Lower lobe of right lung (tissue), 2 donors: ENCODE measurements at regions not wholly inside any gene's neighbourhood (a gene's known extent, or its start where the extent isn't known, plus 50 kb on each side); places are given as distances from the start of the nearest gene placed in this dataset.

Experiments
- ATAC-seq, 2 donors: fragments of 200-7000 bp; cut with Tn5 transposase; one replicate each; pipeline ENCODE4 v1.9.1; 2020 to 2022; ENCODE audit warnings: mild to moderate bottlenecking in 2 of 2, moderate library complexity in 2 of 2
- DNase-seq: peaks from one replicate; pipeline ENCODE4 v3.0.0-alpha.2; 2020
- H3K27ac ChIP-seq: fragments of 200-600 bp; one replicate; pipeline ENCODE4 v1.8.0; 2022
- H3K27me3 ChIP-seq: fragments of 200-600 bp; one replicate; pipeline ENCODE4 v1.8.0; 2022; ENCODE audit warnings: low read depth
- H3K36me3 ChIP-seq: fragments of 200-600 bp; one replicate; pipeline ENCODE4 v1.8.0; 2022; ENCODE audit warnings: mild to moderate bottlenecking
- H3K4me1 ChIP-seq: fragments of 200-600 bp; one replicate; pipeline ENCODE4 v1.8.0; 2022
- H3K4me3 ChIP-seq: fragments of 200-600 bp; one replicate; pipeline ENCODE4 v1.8.0; 2022; ENCODE audit warnings: mild to moderate bottlenecking
- H3K9me3 ChIP-seq: fragments of 200-600 bp; one replicate; pipeline ENCODE4 v1.8.0; 2022
- CTCF ChIP-seq: fragments of 200-600 bp; IDR thresholded peaks from one replicate; pipeline ENCODE4 v1.8.0; 2022; ENCODE audit warnings: antibody characterized with exemption, mild to moderate bottlenecking
- intact Hi-C: fragments of 100-400 bp; cut with DNase I; formaldehyde crosslinking; loops from one replicate; pipeline ENCODE4 v1.11.0; 2022
- donor health status: DM: no; HTN: yes; CAD: no; lungs with severe emphysema.

- Histone ChIP-seq H3K27me3 (no peaks in the 10 kb centered on the region), H3K4me1 (no peaks in the 10 kb centered on the region), H3K36me3 (no peaks in the 10 kb centered on the region), H3K9me3 (no peaks in the 10 kb centered on the region), H3K27ac (no peak overlapping the region), H3K4me3 (no peak overlapping the region)
- no peak for TF ChIP-seq CTCF
- intact Hi-C loops: no loop called here
- peak; percentile 59 to 72 for ATAC-seq
- no peak for DNase-seq
Measured at GRCh38 chr13:24605923-24606372, 74.3 kb upstream of the ATP12A start.

- Histone ChIP-seq H3K27me3 (no peaks in the 10 kb centered on the region), H3K36me3 (no peaks in the 10 kb centered on the region), H3K4me1 (no peaks in the 10 kb centered on the region), H3K9me3 (no peaks in the 10 kb centered on the region), H3K27ac (no peak overlapping the region), H3K4me3 (no peak overlapping the region)
- ATAC-seq: peak; percentile 14 to 27
- intact Hi-C loops: no loop called here
- no peak for TF ChIP-seq CTCF
- no peak for DNase-seq
Measured at GRCh38 chr13:24606486-24607170, 73.6 kb upstream of the ATP12A start.

- no peaks in the 10 kb centered on the region for H3K9me3 ChIP-seq
- DNase-seq (no peak), ATAC-seq (no peak)
- no peak overlapping the region for H3K27ac ChIP-seq
- no peaks in the 10 kb centered on the region for H3K36me3 ChIP-seq
- no peaks in the 10 kb centered on the region for H3K27me3 ChIP-seq
- no peaks in the 10 kb centered on the region for H3K4me1 ChIP-seq
- no peak overlapping the region for H3K4me3 ChIP-seq
- no peak for TF ChIP-seq CTCF
- intact Hi-C loops: no loop called here
Measured at GRCh38 chr13:24610956-24611355, 69.3 kb upstream of the ATP12A start.

GRCh38 chr13:24612726-24613125 is 67.5 kb upstream of the ATP12A start:
- ATAC-seq (no peak), DNase-seq (no peak)
- H3K27me3 ChIP-seq: no peaks in the 10 kb centered on the region
- no peaks in the 10 kb centered on the region for H3K36me3 ChIP-seq
- intact Hi-C loops: no loop called here
- no peak overlapping the region for H3K27ac ChIP-seq
- no peak overlapping the region for H3K4me3 ChIP-seq
- TF ChIP-seq CTCF: no peak
- H3K9me3 ChIP-seq: no peaks in the 10 kb centered on the region
- no peaks in the 10 kb centered on the region for H3K4me1 ChIP-seq

GRCh38 chr13:24613128-24613527 is 67.1 kb upstream of the ATP12A start:
- no peak for TF ChIP-seq CTCF
- ATAC-seq (no peak), DNase-seq (no peak)
- intact Hi-C loops: no loop called here
- no peak overlapping the region for H3K27ac ChIP-seq
- no peak overlapping the region for H3K4me3 ChIP-seq
- H3K4me1 ChIP-seq: no peaks in the 10 kb centered on the region
- H3K36me3 ChIP-seq: no peaks in the 10 kb centered on the region
- H3K27me3 ChIP-seq: no peaks in the 10 kb centered on the region
- no peaks in the 10 kb centered on the region for H3K9me3 ChIP-seq
